Kidney tubule cell (primary cell): ENCODE measurements at regions not wholly inside any gene's neighbourhood (a gene's known extent, or its start where the extent isn't known, plus 50 kb on each side); places are given as distances from the start of the nearest gene placed in this dataset.
A peak's percentile ranks its signal among the peaks of the same experiment; 100 is the strongest.
"Not testable (repeated sequence)": the region's sequence is repeated elsewhere in the genome, so short reads cannot be mapped to it uniquely, and the experiment has no call there.

Experiments
- DNase-seq: peaks from one replicate; pipeline ENCODE4 v3.0.0-alpha.2; 2018; ENCODE audit warnings: low spot score

DNA sequence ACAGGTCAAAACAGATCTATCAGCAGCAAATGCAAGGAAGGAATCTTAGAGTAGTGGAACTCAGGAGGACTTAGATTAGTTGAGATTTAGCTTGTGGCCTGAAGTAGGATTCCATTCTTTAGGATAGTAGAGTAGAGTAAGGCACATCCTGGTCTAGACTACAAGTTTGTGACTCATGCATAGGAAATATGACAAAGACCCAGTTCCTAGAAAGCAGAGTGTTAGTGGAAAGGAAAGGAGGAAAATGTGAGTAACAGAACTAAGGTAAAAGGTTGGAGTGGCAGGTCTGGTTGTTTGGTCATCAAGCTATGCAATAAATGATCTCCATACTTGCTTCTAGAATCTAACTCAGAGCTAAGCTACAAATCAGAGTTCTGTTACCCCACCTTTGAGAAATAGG lies 595.0 kb downstream of the ACTRT1 start:
- DNase-seq, result peak; percentile 35

DNA sequence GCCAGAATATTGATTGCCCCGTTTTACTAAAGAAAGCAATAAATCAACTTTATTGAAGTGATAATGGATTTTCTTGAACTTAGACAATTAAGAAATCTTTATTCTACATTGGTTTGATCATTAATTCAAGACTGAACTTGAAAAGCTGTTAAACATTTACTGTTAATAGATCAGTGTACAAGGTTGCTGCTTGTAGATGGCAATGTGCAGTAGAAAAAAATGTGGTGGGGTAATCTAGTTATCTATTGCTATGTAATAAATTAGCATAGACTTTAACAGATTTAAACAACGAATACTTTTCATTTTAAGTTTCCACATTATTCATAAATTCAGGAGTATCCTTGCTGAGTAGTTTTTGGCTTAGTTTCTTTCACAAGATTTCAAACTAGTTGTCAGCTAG lies 612.5 kb downstream of the ACTRT1 start:
- no peak for DNase-seq

DNA sequence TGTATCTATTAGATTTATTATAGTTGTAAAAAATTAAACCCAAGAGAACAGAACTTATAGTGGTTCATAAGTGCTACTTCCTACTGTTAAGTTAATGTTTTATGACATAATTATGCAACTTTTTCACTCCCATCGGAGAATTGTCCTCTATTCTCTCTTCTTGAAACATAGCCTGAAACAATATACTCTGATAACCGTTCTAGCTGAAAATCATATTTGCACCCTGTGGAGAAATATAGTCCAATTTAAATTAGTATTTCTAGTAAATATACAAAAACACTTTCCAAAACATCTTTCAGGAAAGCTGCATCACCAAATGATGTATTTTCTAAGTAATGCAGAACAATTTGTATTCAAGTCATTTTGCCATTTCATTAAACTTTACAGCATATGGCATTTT lies 586.4 kb downstream of the PRR32 start:
- no peak for DNase-seq

DNA sequence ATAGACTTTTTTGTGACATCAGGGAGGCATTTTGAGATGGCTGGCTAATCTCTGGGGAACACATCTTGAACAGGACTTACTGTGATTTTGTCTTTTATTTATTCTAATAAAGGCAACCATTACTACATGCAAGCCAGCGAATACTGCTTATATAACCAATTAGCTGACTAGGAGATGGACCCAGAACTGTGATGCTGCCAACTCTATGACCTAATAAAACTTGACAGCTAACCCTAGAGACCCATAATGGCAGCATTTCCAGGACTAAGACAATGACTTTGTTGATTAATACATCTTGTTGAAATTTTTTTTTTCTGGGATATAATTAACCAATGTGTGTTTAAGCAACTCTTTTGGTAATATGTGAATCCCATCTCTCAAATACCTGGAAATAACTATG lies 584.6 kb downstream of the PRR32 start:
- no peak for DNase-seq

DNA sequence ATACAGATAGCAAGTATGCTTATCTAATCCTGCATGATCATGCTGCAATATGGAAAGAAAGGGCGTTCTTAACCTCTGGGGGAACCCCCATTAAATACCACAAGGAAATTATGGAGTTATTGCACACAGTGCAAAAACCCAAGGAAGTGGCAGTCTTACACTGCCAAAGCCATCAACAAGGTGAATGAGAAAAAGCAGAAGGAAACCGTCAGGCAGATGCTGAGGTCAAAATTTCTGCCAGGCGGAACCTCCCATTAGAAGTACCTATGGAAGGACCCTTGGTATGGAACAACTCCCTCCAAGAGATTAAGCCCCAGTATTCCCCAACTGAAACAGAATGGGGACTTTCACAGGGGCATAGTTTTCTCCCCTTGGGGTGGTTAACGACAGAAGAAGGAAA lies 580.7 kb downstream of the PRR32 start:
- DNase-seq, result not testable (repeated sequence)

DNA sequence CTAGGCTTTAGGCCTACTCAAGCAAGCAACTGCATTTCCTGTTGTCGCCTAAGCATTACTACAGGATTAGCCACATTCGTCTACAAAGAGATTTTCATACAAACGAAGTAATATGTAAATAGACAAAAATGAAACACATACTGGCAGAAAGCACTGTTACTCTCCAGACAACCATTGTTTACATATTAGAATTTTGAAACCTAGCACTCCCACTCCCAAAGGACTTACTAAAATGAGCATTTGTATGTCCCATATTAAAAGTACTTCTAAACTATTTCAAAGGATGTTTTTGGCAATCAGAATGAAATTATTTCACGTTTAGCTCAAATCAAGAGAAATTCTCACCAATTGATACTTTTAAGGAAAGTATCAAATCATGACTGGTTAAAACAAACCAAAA lies 570.8 kb downstream of the PRR32 start:
- no peak for DNase-seq

DNA sequence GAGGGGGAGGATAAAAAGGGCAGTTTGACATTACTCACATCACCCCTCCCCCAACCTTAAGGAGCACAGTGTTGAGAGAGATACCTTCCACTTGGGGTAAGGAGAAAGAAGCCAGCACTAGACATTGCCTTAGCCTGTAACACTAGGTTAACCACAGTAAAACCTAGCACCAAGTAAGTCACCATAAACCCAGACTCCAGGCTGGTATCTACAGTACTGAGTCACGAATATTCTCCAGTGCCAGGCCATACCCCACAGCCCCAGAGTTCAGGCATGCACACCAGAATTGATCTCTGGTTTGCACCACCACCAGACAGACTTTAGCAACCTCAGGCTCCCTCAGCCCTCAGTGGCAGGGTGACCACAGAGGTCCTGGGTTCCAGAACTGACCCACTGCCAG lies 570.4 kb downstream of the PRR32 start:
- DNase-seq, result no peak
